ENCODE measurements at regions not wholly inside any gene's neighbourhood (a gene's known extent, or its start where the extent isn't known, plus 50 kb on each side); places are given as distances from the start of the nearest gene placed in this dataset.

GRCh38 chr12:60259225-60259624 is 663.4 kb downstream of the SLC16A7 start:
- 81 to 85% methylated on average over 3 of the region's 3 CpGs for WGBS, 2 donors

DNA sequence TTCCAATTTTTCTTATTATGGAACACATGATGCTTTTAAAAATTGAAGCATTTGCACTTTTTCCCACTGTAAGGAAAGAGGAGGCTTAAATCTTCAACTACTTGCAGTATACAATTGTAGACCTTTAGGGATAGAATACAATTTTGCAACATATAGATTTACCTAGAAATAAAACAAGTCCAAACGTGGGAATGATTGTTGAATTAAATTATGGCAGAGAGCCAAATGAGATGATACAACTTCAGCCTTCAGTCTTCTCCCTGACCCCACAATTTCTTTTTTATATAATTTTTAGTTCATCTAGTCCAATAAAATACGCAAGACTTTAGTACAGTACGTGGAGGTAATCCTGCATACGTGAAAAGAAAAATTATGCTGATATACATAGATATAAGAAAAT is 666.5 kb downstream of the SLC16A7 start:
- Histone ChIP-seq H3K4me3 (no peak overlapping the region), H3K9me3 (no peaks in the 10 kb centered on the region), H3K36me3 (no peaks in the 10 kb centered on the region), H3K27me3 (no peaks in the 10 kb centered on the region), H3K4me1 (no peaks in the 10 kb centered on the region), H3K27ac (no peak overlapping the region)
- TF ChIP-seq POLR2A (IDR thresholded peaks at IDR 0.05) (no peak), POLR2AphosphoS5 (IDR thresholded peaks at IDR 0.05) (no peak), EP300 (IDR thresholded peaks at IDR 0.05) (no peak)
- TF ChIP-seq, protein P1, sequence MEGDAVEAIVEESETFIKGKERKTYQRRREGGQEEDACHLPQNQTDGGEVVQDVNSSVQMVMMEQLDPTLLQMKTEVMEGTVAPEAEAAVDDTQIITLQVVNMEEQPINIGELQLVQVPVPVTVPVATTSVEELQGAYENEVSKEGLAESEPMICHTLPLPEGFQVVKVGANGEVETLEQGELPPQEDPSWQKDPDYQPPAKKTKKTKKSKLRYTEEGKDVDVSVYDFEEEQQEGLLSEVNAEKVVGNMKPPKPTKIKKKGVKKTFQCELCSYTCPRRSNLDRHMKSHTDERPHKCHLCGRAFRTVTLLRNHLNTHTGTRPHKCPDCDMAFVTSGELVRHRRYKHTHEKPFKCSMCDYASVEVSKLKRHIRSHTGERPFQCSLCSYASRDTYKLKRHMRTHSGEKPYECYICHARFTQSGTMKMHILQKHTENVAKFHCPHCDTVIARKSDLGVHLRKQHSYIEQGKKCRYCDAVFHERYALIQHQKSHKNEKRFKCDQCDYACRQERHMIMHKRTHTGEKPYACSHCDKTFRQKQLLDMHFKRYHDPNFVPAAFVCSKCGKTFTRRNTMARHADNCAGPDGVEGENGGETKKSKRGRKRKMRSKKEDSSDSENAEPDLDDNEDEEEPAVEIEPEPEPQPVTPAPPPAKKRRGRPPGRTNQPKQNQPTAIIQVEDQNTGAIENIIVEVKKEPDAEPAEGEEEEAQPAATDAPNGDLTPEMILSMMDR (IDR thresholded peaks at IDR 0.05), result no peak
- no peak for DNase-seq
- intact Hi-C loops (cut with DNase I), result no loop called here
- WGBS, 2 donors, result 68 to 81% methylated on average over 4 of the region's 4 CpGs

More at GRCh38 chr12:60259225-60259624, 663.4 kb downstream of the SLC16A7 start:
- intact Hi-C loops (cut with DNase I), result no loop called here
- Histone ChIP-seq H3K4me3 (no peak overlapping the region), H3K9me3 (peaks cover 0 to under 1% (median 0%) of the 10 kb centered on the region in 4 donors), H3K36me3 (no peaks in the 10 kb centered on the region), H3K4me1 (no peaks in the 10 kb centered on the region), H3K27me3 (no peaks in the 10 kb centered on the region), H3K27ac (no peak overlapping the region)
- no peak for TF ChIP-seq EP300 (IDR thresholded peaks at IDR 0.05)
- no peak for TF ChIP-seq POLR2AphosphoS5 (IDR thresholded peaks at IDR 0.05)
- no peak for TF ChIP-seq POLR2A (IDR thresholded peaks at IDR 0.05)
- TF ChIP-seq, protein P1 (IDR thresholded peaks at IDR 0.05), result no peak
- no peak for DNase-seq

GRCh38 chr12:60263161-60263560 is 667.3 kb downstream of the SLC16A7 start:
- H3K4me3 ChIP-seq, result no peak overlapping the region
- H3K27me3 ChIP-seq, result no peaks in the 10 kb centered on the region
- H3K27ac ChIP-seq, result no peak overlapping the region
- intact Hi-C loops (cut with DNase I), result no loop called here
- H3K4me1 ChIP-seq, result no peaks in the 10 kb centered on the region
- no peak for DNase-seq
- H3K9me3 ChIP-seq, result no peaks in the 10 kb centered on the region
- H3K36me3 ChIP-seq, result no peaks in the 10 kb centered on the region
- no peak for TF ChIP-seq POLR2AphosphoS5 (IDR thresholded peaks at IDR 0.05)
- TF ChIP-seq, protein P1 (IDR thresholded peaks at IDR 0.05), result no peak
- TF ChIP-seq POLR2A (IDR thresholded peaks at IDR 0.05), result no peak
- no peak for TF ChIP-seq EP300 (IDR thresholded peaks at IDR 0.05)

DNA sequence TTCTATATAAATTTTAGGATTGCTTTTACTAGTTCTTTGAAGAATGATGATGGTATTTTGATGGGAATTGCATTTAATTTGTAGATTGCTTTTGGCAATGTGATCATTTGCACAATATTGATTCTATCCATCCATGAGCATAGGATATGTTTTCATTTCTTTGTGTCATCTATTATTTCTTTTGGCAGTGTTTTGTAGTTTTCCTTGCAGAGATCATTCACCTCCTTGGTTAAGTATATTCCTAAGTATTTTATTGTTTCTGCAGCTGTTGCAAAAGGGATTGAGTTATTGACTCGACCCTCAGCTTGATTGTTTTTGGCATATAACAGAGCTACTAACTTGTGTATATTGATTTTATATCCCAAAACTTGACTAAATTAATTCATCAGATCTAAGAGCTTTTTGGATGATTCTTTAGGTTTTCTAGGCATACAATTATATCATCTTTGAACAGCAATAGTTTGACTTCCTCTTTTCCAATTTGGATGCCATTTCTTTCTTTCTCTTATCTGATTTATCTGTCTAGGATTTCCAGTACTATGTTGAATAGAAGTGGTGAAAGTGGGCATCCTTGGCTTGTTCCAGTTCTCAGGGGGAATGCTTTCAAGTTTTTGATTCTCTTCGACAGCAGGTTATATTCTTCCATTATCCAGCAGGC is 668.1 kb downstream of the SLC16A7 start:
- Histone ChIP-seq H3K36me3 (no peaks in the 10 kb centered on the region), H3K9me3 (no peaks in the 10 kb centered on the region), H3K4me3 (no peak overlapping the region), H3K27ac (no peak overlapping the region), H3K4me1 (no peaks in the 10 kb centered on the region), H3K27me3 (no peaks in the 10 kb centered on the region)
- TF ChIP-seq, protein P1 (IDR thresholded peaks at IDR 0.05), result no peak
- TF ChIP-seq POLR2AphosphoS5 (IDR thresholded peaks at IDR 0.05), result no peak
- TF ChIP-seq POLR2A (IDR thresholded peaks at IDR 0.05), result no peak
- TF ChIP-seq EP300 (IDR thresholded peaks at IDR 0.05), result no peak
- DNase-seq, result no peak
- 59 to 85% methylated on average over 2 of the region's 2 CpGs for WGBS, 2 donors
- intact Hi-C loops (cut with DNase I), result no loop called here

DNA sequence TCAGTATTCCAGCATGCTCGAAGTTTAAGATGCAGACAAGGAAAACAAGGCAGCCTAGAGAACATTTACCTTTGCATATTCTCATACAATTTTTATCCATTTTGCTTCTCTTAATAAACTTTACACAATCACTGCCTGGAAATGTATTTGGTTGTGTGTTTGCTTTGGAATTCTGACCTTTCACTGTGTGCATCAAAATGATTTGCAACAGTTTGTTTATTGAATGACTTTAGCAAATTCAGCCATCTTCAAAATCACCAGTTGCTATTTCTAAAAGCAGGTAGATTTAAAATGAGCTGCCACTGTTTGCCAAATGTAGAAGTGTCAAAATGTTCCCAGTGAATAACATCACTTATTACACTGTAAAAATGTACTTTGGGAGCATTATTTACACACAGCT is 669.9 kb downstream of the SLC16A7 start:
- Histone ChIP-seq H3K4me3 (no peak overlapping the region), H3K27me3 (no peaks in the 10 kb centered on the region), H3K9me3 (no peaks in the 10 kb centered on the region), H3K4me1 (no peaks in the 10 kb centered on the region), H3K27ac (no peak overlapping the region), H3K36me3 (no peaks in the 10 kb centered on the region)
- 51 to 69% methylated on average over 1 of the region's 1 CpG for WGBS, 2 donors
- intact Hi-C loops (cut with DNase I), result no loop called here
- TF ChIP-seq, protein P1 (IDR thresholded peaks at IDR 0.05), result no peak
- no peak for TF ChIP-seq POLR2A (IDR thresholded peaks at IDR 0.05)
- TF ChIP-seq POLR2AphosphoS5 (IDR thresholded peaks at IDR 0.05), result no peak
- no peak for TF ChIP-seq EP300 (IDR thresholded peaks at IDR 0.05)
- DNase-seq, result no peak

All from sigmoid colon (tissue), 6 donors.